ENCODE measurements at regions not wholly inside any gene's neighbourhood (a gene's known extent, or its start where the extent isn't known, plus 50 kb on each side); places are given as distances from the start of the nearest gene placed in this dataset.

DNA sequence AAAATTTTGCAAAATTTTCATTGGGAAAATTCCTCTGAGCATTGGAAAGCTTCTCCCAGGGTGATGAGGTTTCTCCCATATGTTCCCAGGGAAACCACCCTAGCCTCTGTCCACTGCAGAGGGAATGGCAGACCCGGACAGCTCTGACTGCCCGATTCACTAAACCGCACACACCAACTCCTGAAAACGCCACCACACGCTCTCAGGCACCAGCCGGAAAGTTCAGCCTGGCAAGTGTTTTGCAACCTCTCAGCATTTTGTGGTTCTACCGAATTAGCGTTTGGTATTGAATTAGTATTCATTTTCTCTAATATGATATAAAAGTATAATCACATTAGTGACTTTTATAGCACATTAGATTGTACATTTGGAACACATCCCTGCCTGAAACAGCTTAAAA lies 213.4 kb downstream of the PHETA1 start:
- no peaks in the 10 kb centered on the region for H3K27me3 ChIP-seq (ENCODE audit: control insufficient read depth in 4 of 4, insufficient read depth in 4 of 4, low read length in 3 of 4)
- DNase-seq (ENCODE audit: low spot score) = no peak

DNA sequence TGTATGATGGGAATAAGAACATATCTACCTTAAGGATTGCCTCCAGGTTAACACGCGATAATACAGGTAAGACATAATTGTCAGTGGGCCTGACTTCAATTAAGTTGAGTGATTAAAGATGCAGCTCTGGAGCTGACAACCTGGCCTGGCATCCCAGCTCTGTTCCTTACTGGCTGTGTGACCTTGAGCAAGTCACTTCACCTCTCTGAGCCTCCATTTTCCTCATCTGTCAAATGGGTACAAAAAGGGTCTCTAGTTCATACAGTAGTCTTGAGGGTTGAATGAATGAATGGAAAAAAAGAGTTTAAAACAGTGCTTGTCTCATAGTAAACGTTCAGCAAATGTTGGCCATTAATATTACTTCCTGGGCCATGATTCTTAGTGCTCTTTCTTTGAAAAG lies 213.9 kb downstream of the PHETA1 start:
- no peak for DNase-seq (ENCODE audit: low spot score)
- Histone ChIP-seq H3K9ac (ENCODE audit: low read depth in 1 of 2, low read length in 2 of 2) (no peak overlapping the region), H3K36me3 (ENCODE audit: control insufficient read depth in 4 of 4, insufficient read depth in 3 of 4, low read depth in 1 of 4, low read length in 3 of 4) (peaks cover 0 to 13% (median 8%) of the 10 kb centered on the region in 4 donors), H3K27ac (ENCODE audit: low read depth in 1 of 2, low read length in 2 of 2) (no peak overlapping the region), H3K4me3 (ENCODE audit: low read depth in 1 of 3, low read length in 3 of 3) (no peak overlapping the region), H3K9me3 (ENCODE audit: control insufficient read depth in 4 of 4, low read length in 3 of 4) (no peaks in the 10 kb centered on the region), H3K27me3 (ENCODE audit: control insufficient read depth in 4 of 4, insufficient read depth in 4 of 4, low read length in 3 of 4) (no peaks in the 10 kb centered on the region), H3K4me1 (ENCODE audit: control insufficient read depth in 4 of 4, insufficient read depth in 4 of 4, low read length in 3 of 4) (no peaks in the 10 kb centered on the region)
- TF ChIP-seq SP1 (IDR thresholded peaks at IDR 0.05) = no peak
- no peak for TF ChIP-seq EGR1 (IDR thresholded peaks at IDR 0.05; ENCODE audit: low read depth in 2 of 2)
- TF ChIP-seq FOXA1 (IDR thresholded peaks at IDR 0.05) = no peak
- no peak for TF ChIP-seq YY1 (IDR thresholded peaks at IDR 0.05)
- TF ChIP-seq TAF1 (conservative IDR thresholded peaks at IDR 0.05) = no peak
- TF ChIP-seq, protein P1, sequence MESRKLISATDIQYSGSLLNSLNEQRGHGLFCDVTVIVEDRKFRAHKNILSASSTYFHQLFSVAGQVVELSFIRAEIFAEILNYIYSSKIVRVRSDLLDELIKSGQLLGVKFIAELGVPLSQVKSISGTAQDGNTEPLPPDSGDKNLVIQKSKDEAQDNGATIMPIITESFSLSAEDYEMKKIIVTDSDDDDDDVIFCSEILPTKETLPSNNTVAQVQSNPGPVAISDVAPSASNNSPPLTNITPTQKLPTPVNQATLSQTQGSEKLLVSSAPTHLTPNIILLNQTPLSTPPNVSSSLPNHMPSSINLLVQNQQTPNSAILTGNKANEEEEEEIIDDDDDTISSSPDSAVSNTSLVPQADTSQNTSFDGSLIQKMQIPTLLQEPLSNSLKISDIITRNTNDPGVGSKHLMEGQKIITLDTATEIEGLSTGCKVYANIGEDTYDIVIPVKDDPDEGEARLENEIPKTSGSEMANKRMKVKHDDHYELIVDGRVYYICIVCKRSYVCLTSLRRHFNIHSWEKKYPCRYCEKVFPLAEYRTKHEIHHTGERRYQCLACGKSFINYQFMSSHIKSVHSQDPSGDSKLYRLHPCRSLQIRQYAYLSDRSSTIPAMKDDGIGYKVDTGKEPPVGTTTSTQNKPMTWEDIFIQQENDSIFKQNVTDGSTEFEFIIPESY (IDR thresholded peaks at IDR 0.05) = no peak
- TF ChIP-seq, protein P2, sequence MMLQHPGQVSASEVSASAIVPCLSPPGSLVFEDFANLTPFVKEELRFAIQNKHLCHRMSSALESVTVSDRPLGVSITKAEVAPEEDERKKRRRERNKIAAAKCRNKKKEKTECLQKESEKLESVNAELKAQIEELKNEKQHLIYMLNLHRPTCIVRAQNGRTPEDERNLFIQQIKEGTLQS (IDR thresholded peaks at IDR 0.05) = no peak
- TF ChIP-seq NR2F2 (IDR thresholded peaks at IDR 0.05) = no peak
- TF ChIP-seq, protein P3, sequence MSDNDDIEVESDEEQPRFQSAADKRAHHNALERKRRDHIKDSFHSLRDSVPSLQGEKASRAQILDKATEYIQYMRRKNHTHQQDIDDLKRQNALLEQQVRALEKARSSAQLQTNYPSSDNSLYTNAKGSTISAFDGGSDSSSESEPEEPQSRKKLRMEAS (IDR thresholded peaks at IDR 0.05) = no peak
- no peak for TF ChIP-seq GABPA (IDR thresholded peaks at IDR 0.05 in 1 of 2, conservative IDR thresholded peaks at IDR 0.05 in 1 of 2)
- no peak for TF ChIP-seq HNF4G (IDR thresholded peaks at IDR 0.05)
- no peak for TF ChIP-seq JUND (IDR thresholded peaks at IDR 0.05)
- no peak for TF ChIP-seq FOXA2 (IDR thresholded peaks at IDR 0.05)
- TF ChIP-seq RXRA (IDR thresholded peaks at IDR 0.05) = no peak
- TF ChIP-seq RAD21 (IDR thresholded peaks at IDR 0.05) = no peak
- TF ChIP-seq, protein P4, sequence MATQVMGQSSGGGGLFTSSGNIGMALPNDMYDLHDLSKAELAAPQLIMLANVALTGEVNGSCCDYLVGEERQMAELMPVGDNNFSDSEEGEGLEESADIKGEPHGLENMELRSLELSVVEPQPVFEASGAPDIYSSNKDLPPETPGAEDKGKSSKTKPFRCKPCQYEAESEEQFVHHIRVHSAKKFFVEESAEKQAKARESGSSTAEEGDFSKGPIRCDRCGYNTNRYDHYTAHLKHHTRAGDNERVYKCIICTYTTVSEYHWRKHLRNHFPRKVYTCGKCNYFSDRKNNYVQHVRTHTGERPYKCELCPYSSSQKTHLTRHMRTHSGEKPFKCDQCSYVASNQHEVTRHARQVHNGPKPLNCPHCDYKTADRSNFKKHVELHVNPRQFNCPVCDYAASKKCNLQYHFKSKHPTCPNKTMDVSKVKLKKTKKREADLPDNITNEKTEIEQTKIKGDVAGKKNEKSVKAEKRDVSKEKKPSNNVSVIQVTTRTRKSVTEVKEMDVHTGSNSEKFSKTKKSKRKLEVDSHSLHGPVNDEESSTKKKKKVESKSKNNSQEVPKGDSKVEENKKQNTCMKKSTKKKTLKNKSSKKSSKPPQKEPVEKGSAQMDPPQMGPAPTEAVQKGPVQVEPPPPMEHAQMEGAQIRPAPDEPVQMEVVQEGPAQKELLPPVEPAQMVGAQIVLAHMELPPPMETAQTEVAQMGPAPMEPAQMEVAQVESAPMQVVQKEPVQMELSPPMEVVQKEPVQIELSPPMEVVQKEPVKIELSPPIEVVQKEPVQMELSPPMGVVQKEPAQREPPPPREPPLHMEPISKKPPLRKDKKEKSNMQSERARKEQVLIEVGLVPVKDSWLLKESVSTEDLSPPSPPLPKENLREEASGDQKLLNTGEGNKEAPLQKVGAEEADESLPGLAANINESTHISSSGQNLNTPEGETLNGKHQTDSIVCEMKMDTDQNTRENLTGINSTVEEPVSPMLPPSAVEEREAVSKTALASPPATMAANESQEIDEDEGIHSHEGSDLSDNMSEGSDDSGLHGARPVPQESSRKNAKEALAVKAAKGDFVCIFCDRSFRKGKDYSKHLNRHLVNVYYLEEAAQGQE (IDR thresholded peaks at IDR 0.05) = no peak
- no peak for TF ChIP-seq HNF4A (conservative IDR thresholded peaks at IDR 0.05)
- WGBS = 89% methylated on average over 3 of the region's 3 CpGs

More for the DNA sequence above, 213.4 kb downstream of the PHETA1 start:
- no peak overlapping the region for H3K9ac ChIP-seq (ENCODE audit: low read depth in 1 of 2, low read length in 2 of 2)
- H3K4me1 ChIP-seq (ENCODE audit: control insufficient read depth in 4 of 4, insufficient read depth in 4 of 4, low read length in 3 of 4) = no peaks in the 10 kb centered on the region
- no peak for TF ChIP-seq RAD21 (IDR thresholded peaks at IDR 0.05)
- 89% methylated on average over 8 of the region's 8 CpGs for WGBS
- H3K27ac ChIP-seq (ENCODE audit: low read depth in 1 of 2, low read length in 2 of 2) = no peak overlapping the region
- peaks cover 0 to 16% (median 8%) of the 10 kb centered on the region in 4 donors for H3K36me3 ChIP-seq (ENCODE audit: control insufficient read depth in 4 of 4, insufficient read depth in 3 of 4, low read depth in 1 of 4, low read length in 3 of 4)
- H3K9me3 ChIP-seq (ENCODE audit: control insufficient read depth in 4 of 4, low read length in 3 of 4) = no peaks in the 10 kb centered on the region
- no peak overlapping the region for H3K4me3 ChIP-seq (ENCODE audit: low read depth in 1 of 3, low read length in 3 of 3)
